Ascending aorta (tissue), 2 donors: ENCODE measurements at regions not wholly inside any gene's neighbourhood (a gene's known extent, or its start where the extent isn't known, plus 50 kb on each side); places are given as distances from the start of the nearest gene placed in this dataset.

Experiments
- DNase-seq, 2 donors: peaks; one replicate each; pipeline ENCODE4 v3.0.0-alpha.2; 2019; ENCODE audit warnings: low spot score in 2 of 2
- H3K27ac ChIP-seq, 2 donors: fragments of 200-600 bp; sonication (generic); one replicate each; pipeline ENCODE4 v1.5.1; 2016 to 2017; ENCODE audit warnings: mild to moderate bottlenecking in 1 of 2
- H3K27me3 ChIP-seq: fragments of 200-600 bp; sonication (generic); one replicate; pipeline ENCODE4 v1.5.1; 2017
- H3K36me3 ChIP-seq, 2 donors: fragments of 200-600 bp; sonication (generic); one replicate each; pipeline ENCODE4 v1.5.1; 2016
- H3K4me1 ChIP-seq, 2 donors: fragments of 200-600 bp; sonication (generic); one replicate each; pipeline ENCODE4 v1.5.1; 2016 to 2017; ENCODE audit warnings: mild to moderate bottlenecking in 1 of 2
- H3K4me3 ChIP-seq, 2 donors: fragments of 200-600 bp; sonication (generic); one replicate each; pipeline ENCODE4 v1.5.1; 2016 to 2017; ENCODE audit warnings: mild to moderate bottlenecking in 1 of 2
- H3K9me3 ChIP-seq, 2 donors: fragments of 200-600 bp; sonication (generic); one replicate each; pipeline ENCODE4 v1.5.1; 2016
- CTCF ChIP-seq, 3 experiments: fragments of 200-600 bp in 2 of 3; fragments of 450-650 bp in 1 of 3; sonication (generic) in 2 of 3; IDR thresholded peaks; one replicate each; pipeline ENCODE4 v1.5.1; 2016 to 2019; ENCODE audit warnings: antibody characterized with exemption in 3 of 3, mild to moderate bottlenecking in 1 of 3, moderate library complexity in 1 of 3
- intact Hi-C: fragments of 100-400 bp; cut with DNase I; formaldehyde crosslinking; loops from one replicate; pipeline ENCODE4 v1.15.1; 2023

DNA sequence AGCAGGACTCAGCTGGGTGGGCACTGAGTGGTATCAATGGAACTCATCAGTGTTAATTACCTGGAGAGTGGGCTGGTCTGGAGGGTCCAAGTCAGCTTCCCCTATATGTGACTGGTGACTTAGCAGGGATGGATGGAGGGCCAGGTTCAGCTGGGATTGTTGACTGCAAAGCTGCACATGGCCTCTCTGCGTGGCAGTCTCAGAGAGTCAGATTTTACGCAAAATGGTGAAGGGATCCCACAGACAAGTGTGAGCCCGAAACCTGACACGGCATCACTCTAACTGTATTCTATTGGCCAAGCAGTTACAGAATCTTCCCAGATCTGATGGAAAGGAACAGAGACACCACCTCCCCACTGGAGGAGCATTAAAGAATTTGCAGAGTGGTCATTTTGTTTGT is 716.0 kb upstream of the TBX3 start:
- no peak overlapping the region for H3K4me3 ChIP-seq
- no peak for TF ChIP-seq CTCF (IDR thresholded peaks at IDR 0.05)
- DNase-seq, result no peak
- H3K9me3 ChIP-seq, result peaks cover 4 to 7% of the 10 kb centered on the region in 2 donors
- intact Hi-C loops, result loop anchor here (5.0 kb wide), 1 partner anchor 48 kb away; no protein-coding TSS in a partner anchor
- H3K27ac ChIP-seq, result no peak overlapping the region
- H3K27me3 ChIP-seq, result no peaks in the 10 kb centered on the region
- H3K4me1 ChIP-seq, result no peaks in the 10 kb centered on the region
- H3K36me3 ChIP-seq, result no peaks in the 10 kb centered on the region

GRCh38 chr12:115398311-115398781 is 714.4 kb upstream of the TBX3 start:
- Histone ChIP-seq H3K27ac (no peak overlapping the region), H3K4me1 (no peaks in the 10 kb centered on the region), H3K4me3 (no peak overlapping the region), H3K36me3 (no peaks in the 10 kb centered on the region), H3K27me3 (no peaks in the 10 kb centered on the region), H3K9me3 (peaks cover 4 to 7% of the 10 kb centered on the region in 2 donors)
- TF ChIP-seq CTCF (IDR thresholded peaks at IDR 0.05), result no peak
- no peak for DNase-seq
- intact Hi-C loops, result no loop called here

DNA sequence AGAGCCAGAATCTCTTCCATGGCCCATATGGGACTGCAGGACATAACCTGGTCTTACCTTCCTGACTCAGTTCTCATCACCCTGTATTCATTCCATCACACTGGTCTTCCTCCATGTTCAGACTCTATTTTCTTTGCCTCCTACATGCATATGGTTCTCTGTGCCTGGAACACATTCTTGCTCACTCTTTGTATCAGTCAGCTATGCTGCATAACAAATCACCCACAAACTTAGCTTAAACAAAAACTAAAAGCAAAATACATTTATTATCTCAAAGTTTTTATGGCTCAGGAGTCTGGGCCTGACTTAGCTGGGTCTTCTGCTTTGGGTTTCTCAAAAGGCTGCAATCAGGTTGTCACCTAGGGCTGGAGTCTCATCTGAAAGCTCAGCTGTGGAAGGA is 712.6 kb upstream of the TBX3 start:
- intact Hi-C loops, result no loop called here

DNA sequence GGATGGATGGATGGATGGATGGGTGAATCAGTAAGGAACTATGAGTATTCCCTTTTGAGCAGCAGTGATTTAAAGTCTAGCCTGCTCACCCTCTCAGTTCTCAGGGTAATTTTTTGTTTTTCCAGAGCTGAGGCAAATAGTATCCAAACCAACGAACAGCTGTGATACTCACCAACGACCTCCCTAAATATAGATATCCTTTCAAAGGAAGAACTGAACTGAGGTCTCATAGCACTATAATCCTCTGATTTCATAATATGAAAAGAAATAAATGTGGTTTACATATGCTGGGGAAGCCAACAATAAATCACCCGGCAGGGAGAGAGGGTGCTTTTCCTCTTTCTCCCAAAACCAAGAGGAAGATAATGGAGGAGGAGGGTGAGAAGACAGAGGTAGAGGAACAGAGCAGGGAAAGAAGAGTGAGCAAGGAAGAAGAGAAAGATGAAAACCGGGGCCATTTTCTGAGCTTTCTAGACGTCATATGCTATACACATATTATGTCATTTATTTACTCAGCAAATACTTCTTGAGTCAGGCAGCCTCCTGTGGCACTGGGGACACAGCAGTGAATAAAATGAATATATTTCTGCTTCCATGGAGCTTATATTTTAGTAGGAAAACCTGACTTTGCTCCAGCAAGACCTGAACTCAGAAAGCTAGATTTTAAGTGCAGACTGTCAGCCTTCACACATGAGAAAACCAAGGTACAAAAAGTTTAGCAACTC is 710.7 kb upstream of the TBX3 start:
- intact Hi-C loops, result no loop called here
- Histone ChIP-seq H3K4me1 (no peaks in the 10 kb centered on the region), H3K4me3 (no peak overlapping the region), H3K27me3 (no peaks in the 10 kb centered on the region), H3K36me3 (no peaks in the 10 kb centered on the region), H3K9me3 (peaks cover 4 to 7% of the 10 kb centered on the region in 2 donors), H3K27ac (no peak overlapping the region)
- TF ChIP-seq CTCF (IDR thresholded peaks at IDR 0.05), result no peak
- DNase-seq, result no peak

More for the DNA sequence above, 712.6 kb upstream of the TBX3 start:
- Histone ChIP-seq H3K27ac (no peak overlapping the region), H3K9me3 (peaks cover 4 to 7% of the 10 kb centered on the region in 2 donors), H3K4me3 (no peak overlapping the region), H3K36me3 (no peaks in the 10 kb centered on the region), H3K4me1 (no peaks in the 10 kb centered on the region), H3K27me3 (no peaks in the 10 kb centered on the region)
- no peak for DNase-seq
- TF ChIP-seq CTCF (IDR thresholded peaks at IDR 0.05), result no peak

DNA sequence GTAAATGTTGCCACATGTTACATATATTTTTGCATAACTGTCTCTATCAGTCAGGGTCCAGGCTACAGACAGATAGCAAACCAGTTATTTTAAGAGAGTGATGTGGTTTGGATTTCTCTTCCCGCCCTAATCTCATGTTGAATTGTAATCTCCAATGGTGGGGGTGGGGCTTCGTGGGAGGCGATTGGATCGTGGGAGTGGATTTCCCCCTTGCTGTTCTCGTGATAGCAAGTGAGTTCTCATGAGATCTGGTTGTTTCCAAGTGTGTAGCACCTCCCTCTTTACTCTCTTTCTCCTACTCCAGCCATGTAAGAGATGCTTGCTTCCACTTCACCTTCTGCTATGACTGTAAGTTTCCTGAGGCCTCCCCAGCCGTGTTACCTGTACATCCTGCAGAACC is 704.2 kb upstream of the TBX3 start:
- no peaks in the 10 kb centered on the region for H3K4me1 ChIP-seq
- TF ChIP-seq CTCF (IDR thresholded peaks at IDR 0.05), result no peak
- H3K27me3 ChIP-seq, result no peaks in the 10 kb centered on the region
- DNase-seq, result no peak
- H3K27ac ChIP-seq, result no peak overlapping the region
- H3K9me3 ChIP-seq, result no peaks in the 10 kb centered on the region
- no peaks in the 10 kb centered on the region for H3K36me3 ChIP-seq
- intact Hi-C loops, result no loop called here
- H3K4me3 ChIP-seq, result no peak overlapping the region
